ENCODE measurements at regions not wholly inside any gene's neighbourhood (a gene's known extent, or its start where the extent isn't known, plus 50 kb on each side); places are given as distances from the start of the nearest gene placed in this dataset.

- TF ChIP-seq MCM5 (IDR thresholded peaks at IDR 0.05; ENCODE audit: low read depth) (no peak), EP300 (IDR thresholded peaks at IDR 0.05; ENCODE audit: low read length) (no peak), EP400 (IDR thresholded peaks at IDR 0.05) (no peak), U2AF2 (optimal IDR thresholded peaks at IDR 0.05; ENCODE audit: low read depth, low read length) (no peak), POLR2AphosphoS5 (IDR thresholded peaks at IDR 0.05; ENCODE audit: control insufficient read depth, insufficient read depth, low read depth, low read length) (no peak), HDAC6 (IDR thresholded peaks at IDR 0.05; ENCODE audit: low read depth, low read length) (no peak), CHD2 (IDR thresholded peaks at IDR 0.05; ENCODE audit: low read depth, low read length) (no peak), ATF2 (CRISPR knock-in tag; IDR thresholded peaks at IDR 0.05) (no peak)
- TF ChIP-seq, protein P1, sequence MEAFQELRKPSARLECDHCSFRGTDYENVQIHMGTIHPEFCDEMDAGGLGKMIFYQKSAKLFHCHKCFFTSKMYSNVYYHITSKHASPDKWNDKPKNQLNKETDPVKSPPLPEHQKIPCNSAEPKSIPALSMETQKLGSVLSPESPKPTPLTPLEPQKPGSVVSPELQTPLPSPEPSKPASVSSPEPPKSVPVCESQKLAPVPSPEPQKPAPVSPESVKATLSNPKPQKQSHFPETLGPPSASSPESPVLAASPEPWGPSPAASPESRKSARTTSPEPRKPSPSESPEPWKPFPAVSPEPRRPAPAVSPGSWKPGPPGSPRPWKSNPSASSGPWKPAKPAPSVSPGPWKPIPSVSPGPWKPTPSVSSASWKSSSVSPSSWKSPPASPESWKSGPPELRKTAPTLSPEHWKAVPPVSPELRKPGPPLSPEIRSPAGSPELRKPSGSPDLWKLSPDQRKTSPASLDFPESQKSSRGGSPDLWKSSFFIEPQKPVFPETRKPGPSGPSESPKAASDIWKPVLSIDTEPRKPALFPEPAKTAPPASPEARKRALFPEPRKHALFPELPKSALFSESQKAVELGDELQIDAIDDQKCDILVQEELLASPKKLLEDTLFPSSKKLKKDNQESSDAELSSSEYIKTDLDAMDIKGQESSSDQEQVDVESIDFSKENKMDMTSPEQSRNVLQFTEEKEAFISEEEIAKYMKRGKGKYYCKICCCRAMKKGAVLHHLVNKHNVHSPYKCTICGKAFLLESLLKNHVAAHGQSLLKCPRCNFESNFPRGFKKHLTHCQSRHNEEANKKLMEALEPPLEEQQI (IDR thresholded peaks at IDR 0.05), result no peak
- TF ChIP-seq, protein P2, sequence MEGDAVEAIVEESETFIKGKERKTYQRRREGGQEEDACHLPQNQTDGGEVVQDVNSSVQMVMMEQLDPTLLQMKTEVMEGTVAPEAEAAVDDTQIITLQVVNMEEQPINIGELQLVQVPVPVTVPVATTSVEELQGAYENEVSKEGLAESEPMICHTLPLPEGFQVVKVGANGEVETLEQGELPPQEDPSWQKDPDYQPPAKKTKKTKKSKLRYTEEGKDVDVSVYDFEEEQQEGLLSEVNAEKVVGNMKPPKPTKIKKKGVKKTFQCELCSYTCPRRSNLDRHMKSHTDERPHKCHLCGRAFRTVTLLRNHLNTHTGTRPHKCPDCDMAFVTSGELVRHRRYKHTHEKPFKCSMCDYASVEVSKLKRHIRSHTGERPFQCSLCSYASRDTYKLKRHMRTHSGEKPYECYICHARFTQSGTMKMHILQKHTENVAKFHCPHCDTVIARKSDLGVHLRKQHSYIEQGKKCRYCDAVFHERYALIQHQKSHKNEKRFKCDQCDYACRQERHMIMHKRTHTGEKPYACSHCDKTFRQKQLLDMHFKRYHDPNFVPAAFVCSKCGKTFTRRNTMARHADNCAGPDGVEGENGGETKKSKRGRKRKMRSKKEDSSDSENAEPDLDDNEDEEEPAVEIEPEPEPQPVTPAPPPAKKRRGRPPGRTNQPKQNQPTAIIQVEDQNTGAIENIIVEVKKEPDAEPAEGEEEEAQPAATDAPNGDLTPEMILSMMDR (IDR thresholded peaks at IDR 0.05 in 2 of 3, conservative IDR thresholded peaks at IDR 0.05 in 1 of 3; ENCODE audit: insufficient read depth in 2 of 3, low read depth in 1 of 3, low read length in 3 of 3), result no peak
Measured at GRCh38 chr5:56506211-56506965, 273.3 kb upstream of the ANKRD55 start.

All from K562 (cell line).